Cardiac muscle cell (in vitro differentiated cells and primary cell): ENCODE measurements at regions not wholly inside any gene's neighbourhood (a gene's known extent, or its start where the extent isn't known, plus 50 kb on each side); places are given as distances from the start of the nearest gene placed in this dataset.

Experiments
- DNase-seq, 2 donors: peaks; one replicate each; pipeline versions ENCODE4 v3.0.0 to v3.0.0-alpha.2; 2010 to 2017; ENCODE audit warnings: low read depth in 1 of 2, low spot score in 1 of 2
- H3K27ac ChIP-seq: fragments of 200-600 bp; sonication (generic); 2 replicates; pipeline ENCODE4 v1.5.1; 2016
- H3K27me3 ChIP-seq: fragments of 200-600 bp; sonication (generic); 2 replicates; pipeline ENCODE4 v1.6.0; 2016; ENCODE audit warnings: control low read depth
- H3K36me3 ChIP-seq: fragments of 200-600 bp; sonication (generic); 2 replicates; pipeline ENCODE4 v1.5.1; 2016; ENCODE audit warnings: control low read depth
- H3K4me1 ChIP-seq: fragments of 200-600 bp; sonication (generic); 2 replicates; pipeline ENCODE4 v1.8.1; 2017; ENCODE audit warnings: low read depth, mild to moderate bottlenecking, mixed run types
- H3K4me3 ChIP-seq: fragments of 200-600 bp; sonication (generic); 2 replicates; pipeline ENCODE4 v1.5.1; 2016; ENCODE audit warnings: mild to moderate bottlenecking
- H3K9me3 ChIP-seq: fragments of 200-600 bp; sonication (generic); 2 replicates; pipeline ENCODE4 v1.5.1; 2017; ENCODE audit warnings: low read depth, mild to moderate bottlenecking, control low read depth
- TF ChIP-seq, protein P1 (sequence below): IDR thresholded peaks from 2 replicates; pipeline ENCODE4 v1.5.1; 2012; ENCODE audit warnings: low read depth, mild to moderate bottlenecking, low read length

DNA sequence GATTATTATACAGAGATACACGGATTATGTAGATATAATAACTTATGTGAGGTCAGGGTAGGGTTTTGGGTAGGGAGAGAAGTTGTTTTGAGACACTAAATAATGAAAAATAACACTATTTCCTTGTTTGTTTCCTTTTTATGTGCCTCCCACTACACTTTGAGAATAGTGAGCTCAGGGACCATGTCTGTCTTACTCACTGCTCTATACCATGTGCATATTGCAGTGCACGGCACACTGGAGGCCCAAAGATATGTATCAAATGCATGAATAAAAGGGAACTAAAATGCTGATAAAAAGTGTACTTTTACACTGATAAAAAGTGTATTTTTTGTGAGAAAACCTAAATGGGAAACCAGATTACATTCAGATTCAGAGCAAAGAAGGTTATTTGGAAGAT, 151.4 kb upstream of the NABP1 start:
- Histone ChIP-seq H3K27me3 (no peaks in the 10 kb centered on the region), H3K4me1 (no peaks in the 10 kb centered on the region), H3K4me3 (no peak overlapping the region), H3K9me3 (no peaks in the 10 kb centered on the region), H3K36me3 (no peaks in the 10 kb centered on the region), H3K27ac (no peak overlapping the region)
- TF ChIP-seq, protein P1, sequence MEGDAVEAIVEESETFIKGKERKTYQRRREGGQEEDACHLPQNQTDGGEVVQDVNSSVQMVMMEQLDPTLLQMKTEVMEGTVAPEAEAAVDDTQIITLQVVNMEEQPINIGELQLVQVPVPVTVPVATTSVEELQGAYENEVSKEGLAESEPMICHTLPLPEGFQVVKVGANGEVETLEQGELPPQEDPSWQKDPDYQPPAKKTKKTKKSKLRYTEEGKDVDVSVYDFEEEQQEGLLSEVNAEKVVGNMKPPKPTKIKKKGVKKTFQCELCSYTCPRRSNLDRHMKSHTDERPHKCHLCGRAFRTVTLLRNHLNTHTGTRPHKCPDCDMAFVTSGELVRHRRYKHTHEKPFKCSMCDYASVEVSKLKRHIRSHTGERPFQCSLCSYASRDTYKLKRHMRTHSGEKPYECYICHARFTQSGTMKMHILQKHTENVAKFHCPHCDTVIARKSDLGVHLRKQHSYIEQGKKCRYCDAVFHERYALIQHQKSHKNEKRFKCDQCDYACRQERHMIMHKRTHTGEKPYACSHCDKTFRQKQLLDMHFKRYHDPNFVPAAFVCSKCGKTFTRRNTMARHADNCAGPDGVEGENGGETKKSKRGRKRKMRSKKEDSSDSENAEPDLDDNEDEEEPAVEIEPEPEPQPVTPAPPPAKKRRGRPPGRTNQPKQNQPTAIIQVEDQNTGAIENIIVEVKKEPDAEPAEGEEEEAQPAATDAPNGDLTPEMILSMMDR = no peak
- DNase-seq = no peak

DNA sequence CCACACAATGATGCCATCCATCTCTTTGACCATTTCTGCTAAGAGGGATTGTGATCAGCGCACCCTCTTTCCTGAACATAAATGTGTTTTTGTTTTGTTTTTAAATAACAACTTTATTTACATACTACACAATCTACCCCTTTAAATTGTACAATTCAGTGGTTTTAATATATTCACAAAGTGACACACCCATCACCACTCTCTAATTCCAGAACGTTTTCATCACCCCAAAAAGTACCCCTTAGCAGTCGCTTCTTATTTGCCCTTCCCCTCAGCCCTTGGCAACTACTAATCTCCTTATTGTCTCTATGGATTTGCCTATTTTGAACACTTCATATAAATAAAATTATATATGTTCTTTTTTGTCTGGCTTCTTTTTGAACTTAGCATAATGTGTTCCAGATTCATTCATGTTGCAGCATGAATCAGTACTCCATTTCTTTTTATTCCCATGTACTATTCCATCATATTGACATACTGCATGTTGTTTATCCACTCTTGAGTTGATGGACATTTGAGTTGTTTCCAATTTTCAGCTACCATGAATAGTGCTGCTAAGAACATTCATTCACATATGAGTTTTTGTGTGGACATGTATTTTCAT, 150.9 kb upstream of the NABP1 start:
- Histone ChIP-seq H3K27ac (no peak overlapping the region), H3K36me3 (no peaks in the 10 kb centered on the region), H3K4me1 (no peaks in the 10 kb centered on the region), H3K9me3 (no peaks in the 10 kb centered on the region), H3K4me3 (no peak overlapping the region), H3K27me3 (no peaks in the 10 kb centered on the region)
- TF ChIP-seq, protein P1 = no peak
- no peak for DNase-seq

DNA sequence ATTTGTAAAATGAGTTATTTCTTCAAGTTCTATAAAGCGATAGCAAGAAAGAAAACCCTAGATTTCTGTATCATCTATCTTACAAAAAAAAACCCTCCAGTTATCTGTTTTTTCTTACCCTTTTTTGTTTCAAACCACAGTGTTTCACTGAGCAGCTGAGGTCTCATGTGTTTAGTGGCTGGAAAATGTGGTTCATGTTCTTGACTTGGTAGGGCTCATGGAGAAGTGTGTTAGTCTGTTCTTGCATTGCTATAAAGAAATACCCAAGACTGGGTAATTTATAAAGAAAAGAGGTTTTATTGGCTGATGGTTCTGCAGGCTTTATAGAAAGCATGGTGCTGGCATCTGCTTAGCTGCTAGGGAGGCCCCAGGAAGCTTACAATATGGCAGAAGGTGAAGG, 147.3 kb upstream of the NABP1 start:
- H3K9me3 ChIP-seq = no peaks in the 10 kb centered on the region
- H3K4me3 ChIP-seq = no peak overlapping the region
- H3K27me3 ChIP-seq = no peaks in the 10 kb centered on the region
- no peak for DNase-seq
- TF ChIP-seq, protein P1 = no peak
- H3K27ac ChIP-seq = no peak overlapping the region
- H3K36me3 ChIP-seq = no peaks in the 10 kb centered on the region
- no peaks in the 10 kb centered on the region for H3K4me1 ChIP-seq

DNA sequence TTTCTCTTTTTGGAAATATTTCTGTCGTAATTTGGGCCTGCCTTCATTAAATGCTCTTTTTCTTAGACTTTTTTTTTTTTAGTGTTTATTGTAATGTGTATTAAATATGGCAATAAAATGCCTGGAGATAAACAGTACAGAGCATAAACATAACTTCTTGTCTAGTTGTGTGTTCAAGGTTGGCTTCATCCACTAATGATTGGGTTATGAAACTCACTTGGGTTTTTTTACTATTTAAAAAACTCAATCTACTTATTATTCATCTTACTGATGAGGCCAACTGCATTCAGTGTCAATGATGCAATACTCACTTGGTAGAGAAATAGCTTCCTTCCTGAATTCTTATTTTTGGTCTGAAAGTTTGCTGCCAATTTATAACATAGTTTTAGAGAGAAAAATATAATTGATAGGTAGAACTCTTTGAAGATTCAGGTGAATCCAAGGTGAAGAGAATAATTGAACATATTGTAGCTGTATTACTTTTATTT, 144.2 kb upstream of the NABP1 start:
- Histone ChIP-seq H3K27me3 (no peaks in the 10 kb centered on the region), H3K27ac (no peak overlapping the region), H3K9me3 (no peaks in the 10 kb centered on the region), H3K36me3 (no peaks in the 10 kb centered on the region), H3K4me3 (no peak overlapping the region), H3K4me1 (no peaks in the 10 kb centered on the region)
- TF ChIP-seq, protein P1 = no peak
- peak in 1 of 2 donors; percentile 48 for DNase-seq

DNA sequence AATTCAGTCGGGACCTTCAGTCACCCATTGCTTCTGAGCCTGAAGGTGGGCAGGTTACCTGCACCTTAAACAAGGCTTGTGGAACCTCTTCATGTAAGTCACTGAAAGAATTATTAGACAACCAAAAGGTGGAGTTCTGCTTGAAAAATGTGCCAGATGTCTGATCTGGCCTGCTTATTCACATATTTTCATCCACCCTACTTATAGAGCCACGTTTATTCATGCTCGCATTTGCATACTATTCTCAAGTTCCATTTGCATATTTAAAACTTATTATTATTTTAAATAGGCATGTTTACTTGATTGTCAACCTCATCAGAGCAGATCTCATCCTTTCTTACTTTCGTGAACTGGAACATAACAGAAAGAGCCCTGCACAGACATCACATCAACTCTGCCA, 140.0 kb upstream of the NABP1 start:
- TF ChIP-seq, protein P1 = no peak
- Histone ChIP-seq H3K36me3 (no peaks in the 10 kb centered on the region), H3K27me3 (no peaks in the 10 kb centered on the region), H3K4me3 (no peak overlapping the region), H3K9me3 (no peaks in the 10 kb centered on the region), H3K27ac (no peak overlapping the region), H3K4me1 (no peaks in the 10 kb centered on the region)
- no peak for DNase-seq
